ENCODE measurements at regions not wholly inside any gene's neighbourhood (a gene's known extent, or its start where the extent isn't known, plus 50 kb on each side); places are given as distances from the start of the nearest gene placed in this dataset.

DNA sequence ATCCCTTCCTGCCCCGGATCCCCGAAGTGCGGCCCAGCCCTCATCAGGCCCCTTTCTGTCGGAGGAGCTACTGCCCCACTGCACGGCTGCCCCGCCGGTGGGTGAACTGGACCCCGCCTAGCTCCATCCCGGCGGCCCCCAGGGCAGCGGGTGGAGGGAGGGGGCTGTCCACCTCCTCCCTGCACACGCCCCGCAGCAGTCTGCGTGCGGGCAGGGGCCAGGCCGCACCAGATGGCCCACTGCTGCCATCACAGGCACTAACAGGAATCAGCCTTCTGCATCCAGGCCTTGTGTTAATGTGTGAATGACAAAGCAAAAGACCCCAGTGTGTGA is 54.9 kb upstream of the UNC93A start:
- TF ChIP-seq, protein P1, sequence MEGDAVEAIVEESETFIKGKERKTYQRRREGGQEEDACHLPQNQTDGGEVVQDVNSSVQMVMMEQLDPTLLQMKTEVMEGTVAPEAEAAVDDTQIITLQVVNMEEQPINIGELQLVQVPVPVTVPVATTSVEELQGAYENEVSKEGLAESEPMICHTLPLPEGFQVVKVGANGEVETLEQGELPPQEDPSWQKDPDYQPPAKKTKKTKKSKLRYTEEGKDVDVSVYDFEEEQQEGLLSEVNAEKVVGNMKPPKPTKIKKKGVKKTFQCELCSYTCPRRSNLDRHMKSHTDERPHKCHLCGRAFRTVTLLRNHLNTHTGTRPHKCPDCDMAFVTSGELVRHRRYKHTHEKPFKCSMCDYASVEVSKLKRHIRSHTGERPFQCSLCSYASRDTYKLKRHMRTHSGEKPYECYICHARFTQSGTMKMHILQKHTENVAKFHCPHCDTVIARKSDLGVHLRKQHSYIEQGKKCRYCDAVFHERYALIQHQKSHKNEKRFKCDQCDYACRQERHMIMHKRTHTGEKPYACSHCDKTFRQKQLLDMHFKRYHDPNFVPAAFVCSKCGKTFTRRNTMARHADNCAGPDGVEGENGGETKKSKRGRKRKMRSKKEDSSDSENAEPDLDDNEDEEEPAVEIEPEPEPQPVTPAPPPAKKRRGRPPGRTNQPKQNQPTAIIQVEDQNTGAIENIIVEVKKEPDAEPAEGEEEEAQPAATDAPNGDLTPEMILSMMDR (IDR thresholded peaks at IDR 0.05), result no peak
- no peak for TF ChIP-seq POLR2A (IDR thresholded peaks at IDR 0.05)
- TF ChIP-seq POLR2AphosphoS5 (IDR thresholded peaks at IDR 0.05), result no peak
